Natural killer cell (primary cell): ENCODE measurements at regions not wholly inside any gene's neighbourhood (a gene's known extent, or its start where the extent isn't known, plus 50 kb on each side); places are given as distances from the start of the nearest gene placed in this dataset.

Experiments used
- ATAC-seq, 3 donors: fragments of 150-1000 bp in 2 of 3; fragments of 200-7000 bp in 1 of 3; cut with Tn5 transposase; 1 replicate in 1 of 3; 2 replicates in 2 of 3; pipeline ENCODE4 v1.10.0; 2021; ENCODE audit warnings: mild to moderate bottlenecking in 2 of 3, moderate library complexity in 2 of 3
- DNase-seq, 2 donors: peaks; one replicate each; pipeline versions ENCODE4 v3.0.0 to v3.0.0-alpha.2; 2013 to 2021; ENCODE audit warnings: mixed read lengths in 1 of 2
- H3K27ac ChIP-seq: one replicate; pipeline ENCODE4 v1.5.1; 2013; ENCODE audit warnings: mild to moderate bottlenecking, low read length
- H3K27me3 ChIP-seq: one replicate; pipeline ENCODE4 v1.6.1; 2013; ENCODE audit warnings: low read length; ENCODE audit not compliant: control insufficient read depth, insufficient read depth
- H3K36me3 ChIP-seq: one replicate; pipeline ENCODE4 v1.6.1; 2013; ENCODE audit warnings: low read length; ENCODE audit not compliant: control insufficient read depth, insufficient read depth
- H3K4me1 ChIP-seq: one replicate; pipeline ENCODE4 v1.6.1; 2013; ENCODE audit warnings: low read length; ENCODE audit not compliant: control insufficient read depth, insufficient read depth
- H3K4me3 ChIP-seq: one replicate; pipeline ENCODE4 v1.5.1; 2013; ENCODE audit warnings: low read length
- H3K9me3 ChIP-seq: one replicate; pipeline ENCODE4 v1.6.1; 2013; ENCODE audit warnings: low read length; ENCODE audit not compliant: control insufficient read depth, insufficient read depth
- H3K27ac Mint-ChIP-seq, 2 donors: one replicate each; pipeline ENCODE4 v1.8.0; 2022; ENCODE audit warnings: mild to moderate bottlenecking in 2 of 2, mixed read lengths in 2 of 2, moderate library complexity in 1 of 2
- H3K27me3 Mint-ChIP-seq, 2 donors: one replicate each; pipeline ENCODE4 v1.8.0; 2022; ENCODE audit warnings: low read depth in 2 of 2, mixed read lengths in 2 of 2
- H3K36me3 Mint-ChIP-seq: one replicate; pipeline ENCODE4 v1.8.0; 2022; ENCODE audit warnings: mixed read lengths
- H3K4me1 Mint-ChIP-seq, 2 donors: one replicate each; pipeline ENCODE4 v1.8.0; 2022; ENCODE audit warnings: mixed read lengths in 2 of 2
- H3K4me3 Mint-ChIP-seq: one replicate; pipeline ENCODE4 v1.8.0; 2022; ENCODE audit warnings: mild to moderate bottlenecking, moderate library complexity, mixed read lengths
- H3K9me3 Mint-ChIP-seq, 2 donors: one replicate each; pipeline ENCODE4 v1.8.0; 2022; ENCODE audit warnings: mixed read lengths in 2 of 2
- CTCF ChIP-seq: fragments of 200-600 bp; IDR thresholded peaks from one replicate; pipeline ENCODE4 v1.8.0; 2022; ENCODE audit warnings: antibody characterized with exemption
- WGBS: methylation state at CpG from one replicate; pipeline ENCODE4 v1.1.7; 2013; ENCODE audit warnings: missing lambda C conversion rate; ENCODE audit not compliant: insufficient coverage; 5-methylcytosine and 5-hydroxymethylcytosine counted together
- intact Hi-C: fragments of 100-400 bp; cut with micrococcal nuclease; formaldehyde crosslinking; loops from one replicate; pipeline ENCODE4 v1.14.2; 2022

GRCh38 chr3:3701949-3702348 is 97.3 kb upstream of the LRRN1 start:
- WGBS = 94% methylated on average over 5 of the region's 5 CpGs
- H3K9me3 Mint-ChIP-seq = no peaks in the 10 kb centered on the region
- intact Hi-C loops = no loop called here

DNA sequence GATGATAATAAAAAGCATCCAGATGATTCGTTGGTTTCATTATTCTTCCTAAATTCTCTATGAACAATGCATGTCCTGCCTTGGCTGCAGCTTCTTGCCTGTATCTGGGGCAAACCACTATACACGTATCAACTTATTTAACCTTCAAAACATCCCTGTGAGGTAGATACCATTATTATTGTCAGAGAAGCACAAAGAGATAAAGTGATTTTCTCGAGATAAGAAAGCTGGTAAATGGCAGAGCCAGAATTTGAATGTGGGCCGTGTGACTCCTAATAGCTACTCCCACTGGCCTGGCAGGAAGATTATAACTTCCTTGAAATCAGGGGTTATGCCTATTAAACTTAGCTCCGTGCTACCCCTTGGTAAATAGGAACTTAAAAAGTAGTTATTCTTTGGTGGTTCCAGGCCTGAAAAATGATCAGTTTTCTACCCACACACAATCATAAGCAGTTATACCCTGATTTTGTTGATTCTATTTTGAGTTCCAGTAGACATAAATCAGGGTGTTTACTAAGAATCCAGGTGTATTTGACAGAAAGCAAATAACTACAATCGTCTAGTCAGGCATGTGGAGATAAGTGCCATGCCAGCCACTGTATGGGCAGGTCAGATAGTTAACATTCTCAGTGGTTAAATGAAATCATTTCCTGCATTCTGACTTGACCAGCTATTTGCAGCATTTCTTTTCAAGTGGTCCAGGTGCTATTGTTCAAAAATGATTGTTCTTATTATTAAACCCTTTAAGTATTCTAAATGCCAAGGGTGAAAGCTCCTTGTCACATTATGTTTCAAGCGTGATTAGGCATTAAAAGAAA is 99.2 kb upstream of the LRRN1 start:
- Histone ChIP-seq H3K9me3 (no peaks in the 10 kb centered on the region), H3K4me3 (no peak overlapping the region), H3K4me1 (no peaks in the 10 kb centered on the region), H3K27me3 (no peaks in the 10 kb centered on the region), H3K27ac (no peak overlapping the region), H3K36me3 (no peaks in the 10 kb centered on the region)
- Mint-ChIP-seq H3K27me3 (no peaks in the 10 kb centered on the region), H3K27ac (no peak overlapping the region), H3K9me3 (no peaks in the 10 kb centered on the region), H3K4me1 (no peaks in the 10 kb centered on the region), H3K36me3 (no peaks in the 10 kb centered on the region), H3K4me3 (no peak overlapping the region)
- WGBS = 74% methylated on average over 5 of the region's 7 CpGs
- intact Hi-C loops = no loop called here
- DNase-seq (no peak), ATAC-seq (no peak)
- no peak for TF ChIP-seq CTCF

More at GRCh38 chr3:3701949-3702348, 97.3 kb upstream of the LRRN1 start:
- Histone ChIP-seq H3K4me3 (no peak overlapping the region), H3K27me3 (no peaks in the 10 kb centered on the region), H3K27ac (no peak overlapping the region), H3K4me1 (no peaks in the 10 kb centered on the region), H3K36me3 (no peaks in the 10 kb centered on the region), H3K9me3 (no peaks in the 10 kb centered on the region)
- no peak for TF ChIP-seq CTCF
- Mint-ChIP-seq H3K27ac (no peak overlapping the region), H3K27me3 (no peaks in the 10 kb centered on the region), H3K36me3 (no peaks in the 10 kb centered on the region), H3K4me1 (no peaks in the 10 kb centered on the region), H3K4me3 (no peak overlapping the region)
- no peak for DNase-seq
- no peak for ATAC-seq

DNA sequence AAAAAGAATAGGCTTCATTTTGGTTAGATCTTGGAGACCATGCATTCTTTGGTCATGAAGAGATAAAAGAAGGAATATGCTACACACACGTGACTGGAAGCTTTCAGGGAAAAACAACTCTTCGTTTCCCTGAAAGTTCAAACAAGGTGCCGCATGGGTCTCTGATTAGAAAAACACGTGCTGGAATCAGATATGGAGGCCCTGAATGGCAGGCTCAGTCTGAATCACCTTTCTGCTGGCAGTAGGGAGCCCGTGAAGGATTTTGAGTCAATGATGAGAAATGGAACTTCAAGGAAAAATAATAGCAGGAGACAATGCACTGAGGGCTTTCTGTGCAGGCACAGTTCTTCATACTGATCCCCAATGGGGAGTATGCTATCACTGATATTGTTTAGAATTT is 99.8 kb upstream of the LRRN1 start:
- Histone ChIP-seq H3K9me3 (no peaks in the 10 kb centered on the region), H3K27ac (no peak overlapping the region), H3K27me3 (no peaks in the 10 kb centered on the region), H3K4me1 (no peaks in the 10 kb centered on the region), H3K36me3 (no peaks in the 10 kb centered on the region), H3K4me3 (no peak overlapping the region)
- Mint-ChIP-seq H3K27me3 (no peaks in the 10 kb centered on the region), H3K4me3 (no peak overlapping the region), H3K4me1 (no peaks in the 10 kb centered on the region), H3K36me3 (no peaks in the 10 kb centered on the region), H3K27ac (no peak overlapping the region), H3K9me3 (no peaks in the 10 kb centered on the region)
- intact Hi-C loops = no loop called here
- TF ChIP-seq CTCF = no peak
- no peak for DNase-seq
- WGBS = 89% methylated on average over 5 of the region's 5 CpGs
- ATAC-seq = no peak

- peaks cover 6 to 8% of the 10 kb centered on the region in 2 donors for H3K4me1 Mint-ChIP-seq
- H3K27ac Mint-ChIP-seq = no peak overlapping the region
- H3K9me3 Mint-ChIP-seq = no peaks in the 10 kb centered on the region
- no peak for ATAC-seq
- H3K9me3 ChIP-seq = no peaks in the 10 kb centered on the region
- no peak for DNase-seq
- no peaks in the 10 kb centered on the region for H3K27me3 Mint-ChIP-seq
- no peaks in the 10 kb centered on the region for H3K36me3 Mint-ChIP-seq
- no peak overlapping the region for H3K27ac ChIP-seq
- TF ChIP-seq CTCF = no peak
- intact Hi-C loops = no loop called here
- no peaks in the 10 kb centered on the region for H3K27me3 ChIP-seq
- H3K4me1 ChIP-seq = no peaks in the 10 kb centered on the region
- WGBS = 94% methylated on average over 3 of the region's 5 CpGs
- no peaks in the 10 kb centered on the region for H3K36me3 ChIP-seq
- no peak overlapping the region for H3K4me3 ChIP-seq
- H3K4me3 Mint-ChIP-seq = no peak overlapping the region
Measured at GRCh38 chr3:3696345-3696744, 102.9 kb upstream of the LRRN1 start.
